ENCODE measurements at regions not wholly inside any gene's neighbourhood (a gene's known extent, or its start where the extent isn't known, plus 50 kb on each side); places are given as distances from the start of the nearest gene placed in this dataset.
"Not testable (repeated sequence)": the region's sequence is repeated elsewhere in the genome, so short reads cannot be mapped to it uniquely, and the experiment has no call there.

DNA sequence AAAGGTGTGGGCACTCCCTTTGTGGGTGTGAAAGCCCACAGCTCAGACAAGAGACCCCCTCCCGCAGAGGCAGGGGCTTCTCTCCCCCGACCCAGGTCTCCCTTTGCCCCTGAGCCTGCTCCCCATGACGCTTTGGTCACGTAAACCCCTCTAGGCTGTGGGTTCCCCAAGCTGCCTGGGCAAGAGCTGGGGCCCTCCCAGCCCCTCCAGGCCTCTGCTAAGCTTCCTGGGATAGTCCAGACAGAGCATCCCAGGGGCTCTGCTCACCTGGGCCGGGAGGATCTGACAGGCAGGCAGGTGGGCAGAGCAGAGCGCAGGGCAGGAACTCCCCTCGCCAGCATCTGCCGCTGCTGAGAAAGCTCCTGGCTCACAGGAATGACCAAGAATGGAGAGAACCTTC is 177.3 kb downstream of the BANP start:
- Histone ChIP-seq H3K4me3 (ENCODE audit: low read depth in 1 of 2, low read length in 2 of 2) (no peak overlapping the region), H3K4me1 (ENCODE audit: insufficient read depth, low read length) (no peaks in the 10 kb centered on the region), H3K27ac (ENCODE audit: low read depth, low read length) (no peak overlapping the region), H3K9me3 (ENCODE audit: low read length) (no peaks in the 10 kb centered on the region), H3K36me3 (ENCODE audit: insufficient read depth, low read length) (no peaks in the 10 kb centered on the region), H3K9ac (ENCODE audit: low read length) (no peak overlapping the region), H3K27me3 (ENCODE audit: control insufficient read depth in 1 of 2, insufficient read depth in 2 of 2, low read length in 2 of 2) (peaks cover 0 to 6% of the 10 kb centered on the region in 2 donors)

DNA sequence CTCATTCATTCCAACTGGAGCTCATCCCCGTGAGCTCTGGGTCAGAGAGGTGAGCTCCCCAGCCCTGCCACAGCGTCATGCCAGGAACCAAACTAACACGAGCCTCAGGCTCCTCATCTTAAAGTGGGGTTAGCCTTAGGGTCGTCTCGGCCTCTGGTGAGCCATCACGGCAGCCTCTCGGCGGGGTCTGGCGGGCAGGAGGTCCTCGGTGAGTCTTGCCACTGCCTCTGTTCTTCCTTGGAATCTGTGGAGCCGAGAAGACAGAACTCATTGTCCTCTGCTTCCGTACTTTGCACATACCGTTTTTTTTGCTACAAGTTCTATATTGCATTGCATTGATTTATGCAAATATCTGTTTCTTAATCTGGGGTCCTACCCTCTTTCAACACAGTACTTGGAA is 177.9 kb downstream of the BANP start:
- not testable (repeated sequence) for H3K4me1 ChIP-seq (ENCODE audit: insufficient read depth, low read length); H3K36me3 ChIP-seq (ENCODE audit: insufficient read depth, low read length); H3K4me3 ChIP-seq (ENCODE audit: low read depth in 1 of 2, low read length in 2 of 2); H3K27ac ChIP-seq (ENCODE audit: low read depth, low read length); H3K9me3 ChIP-seq (ENCODE audit: low read length); H3K27me3 ChIP-seq (ENCODE audit: control insufficient read depth in 1 of 2, insufficient read depth in 2 of 2, low read length in 2 of 2); H3K9ac ChIP-seq (ENCODE audit: low read length)

- peaks cover 0 to 6% of the 10 kb centered on the region in 2 donors for H3K27me3 ChIP-seq (ENCODE audit: control insufficient read depth in 1 of 2, insufficient read depth in 2 of 2, low read length in 2 of 2)
Measured at GRCh38 chr16:88130016-88130415, 178.8 kb downstream of the BANP start.

DNA sequence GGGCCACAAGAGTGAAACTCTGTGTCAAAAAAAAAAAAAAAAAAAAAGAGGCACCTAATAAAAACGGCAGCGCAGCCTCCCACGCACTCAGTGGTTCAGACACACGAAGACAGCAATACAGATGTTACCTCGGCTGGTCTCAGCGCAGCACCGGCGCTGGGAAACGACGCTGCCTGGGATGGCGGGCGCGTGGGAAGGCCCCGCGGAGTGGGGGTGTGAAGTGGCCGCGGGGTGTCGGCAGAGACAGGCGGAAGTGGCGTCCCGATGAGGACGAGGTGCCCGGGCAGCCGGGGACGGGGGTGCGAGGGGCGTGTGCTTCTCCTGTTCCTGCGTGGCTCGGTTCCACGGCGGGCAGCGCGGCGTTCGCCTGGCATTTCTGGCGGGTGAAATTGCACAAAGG is 179.4 kb downstream of the BANP start:
- Histone ChIP-seq H3K9ac (ENCODE audit: low read length) (no peak overlapping the region), H3K36me3 (ENCODE audit: insufficient read depth, low read length) (no peaks in the 10 kb centered on the region), H3K27ac (ENCODE audit: low read depth, low read length) (no peak overlapping the region), H3K4me3 (ENCODE audit: low read depth in 1 of 2, low read length in 2 of 2) (no peak overlapping the region), H3K9me3 (ENCODE audit: low read length) (no peaks in the 10 kb centered on the region), H3K4me1 (ENCODE audit: insufficient read depth, low read length) (no peaks in the 10 kb centered on the region), H3K27me3 (ENCODE audit: control insufficient read depth in 1 of 2, insufficient read depth in 2 of 2, low read length in 2 of 2) (peaks cover 0 to 6% of the 10 kb centered on the region in 2 donors)

More at GRCh38 chr16:88130016-88130415, 178.8 kb downstream of the BANP start:
- Histone ChIP-seq H3K36me3 (ENCODE audit: insufficient read depth, low read length) (no peaks in the 10 kb centered on the region), H3K4me3 (ENCODE audit: low read depth in 1 of 2, low read length in 2 of 2) (no peak overlapping the region), H3K4me1 (ENCODE audit: insufficient read depth, low read length) (no peaks in the 10 kb centered on the region), H3K27ac (ENCODE audit: low read depth, low read length) (no peak overlapping the region), H3K9ac (ENCODE audit: low read length) (no peak overlapping the region), H3K9me3 (ENCODE audit: low read length) (no peaks in the 10 kb centered on the region)

DNA sequence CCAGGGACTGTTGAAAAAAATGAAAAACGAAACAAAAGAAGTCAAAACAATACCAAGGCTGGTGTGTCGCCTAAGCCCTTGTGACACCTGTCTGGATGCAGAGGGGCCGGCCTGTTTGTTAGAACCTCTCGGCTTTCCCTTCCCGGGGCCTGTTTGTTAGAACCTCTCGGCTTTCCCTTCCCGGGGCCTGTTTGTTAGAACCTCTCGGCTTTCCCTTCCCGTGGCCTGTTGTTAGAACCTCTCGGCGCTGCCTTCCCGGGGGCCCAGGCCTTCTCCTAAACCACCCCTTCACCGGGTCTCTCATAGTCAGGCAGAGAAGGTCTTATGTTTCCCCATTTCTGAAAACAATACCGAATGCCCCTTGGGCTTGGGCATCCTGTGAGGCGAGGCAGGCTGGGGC is 180.0 kb downstream of the BANP start:
- Histone ChIP-seq H3K27ac (ENCODE audit: low read depth, low read length) (no peak overlapping the region), H3K4me1 (ENCODE audit: insufficient read depth, low read length) (no peaks in the 10 kb centered on the region), H3K27me3 (ENCODE audit: control insufficient read depth in 1 of 2, insufficient read depth in 2 of 2, low read length in 2 of 2) (peaks cover 0 to 6% of the 10 kb centered on the region in 2 donors), H3K9ac (ENCODE audit: low read length) (no peak overlapping the region), H3K9me3 (ENCODE audit: low read length) (no peaks in the 10 kb centered on the region), H3K4me3 (ENCODE audit: low read depth in 1 of 2, low read length in 2 of 2) (no peak overlapping the region), H3K36me3 (ENCODE audit: insufficient read depth, low read length) (no peaks in the 10 kb centered on the region)

DNA sequence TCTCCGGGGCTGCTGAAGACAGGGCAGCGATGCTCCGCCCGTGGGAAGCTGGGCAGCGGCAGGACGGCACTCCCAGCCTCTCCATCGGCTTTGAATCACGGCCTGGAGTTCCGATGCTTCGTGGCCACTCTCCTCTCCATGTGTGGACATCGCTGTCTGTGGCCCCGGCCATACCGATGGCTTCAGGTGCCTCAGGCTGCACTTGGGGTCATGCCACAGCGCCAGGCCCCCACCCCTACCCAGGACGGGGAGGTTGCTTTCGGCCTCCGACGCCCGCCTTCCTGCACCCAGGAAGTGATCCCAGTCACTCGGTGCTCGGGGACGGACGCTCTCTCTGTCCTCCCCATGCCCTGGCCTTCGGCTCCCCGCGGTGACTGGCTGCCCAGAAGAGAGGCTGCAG is 180.7 kb downstream of the BANP start:
- no peaks in the 10 kb centered on the region for H3K9me3 ChIP-seq (ENCODE audit: low read length)
- no peaks in the 10 kb centered on the region for H3K36me3 ChIP-seq (ENCODE audit: insufficient read depth, low read length)
- peaks cover 0 to 6% of the 10 kb centered on the region in 2 donors for H3K27me3 ChIP-seq (ENCODE audit: control insufficient read depth in 1 of 2, insufficient read depth in 2 of 2, low read length in 2 of 2)
- H3K4me1 ChIP-seq (ENCODE audit: insufficient read depth, low read length), result no peaks in the 10 kb centered on the region
- H3K9ac ChIP-seq (ENCODE audit: low read length), result no peak overlapping the region
- H3K4me3 ChIP-seq (ENCODE audit: low read depth in 1 of 2, low read length in 2 of 2), result no peak overlapping the region
- no peak overlapping the region for H3K27ac ChIP-seq (ENCODE audit: low read depth, low read length)

DNA sequence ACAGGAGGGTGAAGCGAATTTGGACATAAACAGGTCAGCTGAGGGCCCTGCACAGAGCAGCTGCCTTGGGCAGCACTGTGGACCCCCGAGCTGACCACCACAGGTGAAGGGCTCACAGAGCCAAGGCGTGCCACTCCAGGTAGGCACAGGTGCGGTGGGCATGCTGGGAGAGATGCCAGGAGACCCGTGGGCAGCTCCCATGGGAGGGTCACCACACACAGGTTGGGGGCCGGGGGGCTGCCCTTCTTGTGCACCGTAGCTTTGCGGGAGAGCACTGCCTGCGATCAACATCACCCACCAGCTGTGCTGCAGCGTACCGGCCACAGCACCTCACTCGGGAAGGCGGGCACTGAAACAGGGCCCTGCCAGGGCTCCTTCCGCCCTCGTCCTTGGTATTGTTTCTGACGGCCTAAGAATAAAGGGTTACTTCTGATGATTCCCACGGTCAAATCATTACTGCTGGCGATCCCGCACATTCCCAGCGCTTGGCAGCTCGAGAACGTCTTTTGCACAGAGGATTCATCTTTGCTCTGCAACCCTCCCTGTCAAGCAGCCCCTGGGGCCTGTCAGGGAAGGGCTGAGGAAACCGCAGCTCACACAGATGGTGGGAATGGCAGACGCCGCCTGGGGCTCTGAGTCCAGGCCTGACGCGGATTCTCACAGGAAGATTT is 181.7 kb downstream of the BANP start:
- no peak overlapping the region for H3K9ac ChIP-seq (ENCODE audit: low read length)
- no peaks in the 10 kb centered on the region for H3K9me3 ChIP-seq (ENCODE audit: low read length)
- no peaks in the 10 kb centered on the region for H3K4me1 ChIP-seq (ENCODE audit: insufficient read depth, low read length)
- no peak overlapping the region for H3K27ac ChIP-seq (ENCODE audit: low read depth, low read length)
- no peaks in the 10 kb centered on the region for H3K36me3 ChIP-seq (ENCODE audit: insufficient read depth, low read length)
- no peak overlapping the region for H3K4me3 ChIP-seq (ENCODE audit: low read depth in 1 of 2, low read length in 2 of 2)
- H3K27me3 ChIP-seq (ENCODE audit: control insufficient read depth in 1 of 2, insufficient read depth in 2 of 2, low read length in 2 of 2), result peaks cover 0 to 6% of the 10 kb centered on the region in 2 donors

DNA sequence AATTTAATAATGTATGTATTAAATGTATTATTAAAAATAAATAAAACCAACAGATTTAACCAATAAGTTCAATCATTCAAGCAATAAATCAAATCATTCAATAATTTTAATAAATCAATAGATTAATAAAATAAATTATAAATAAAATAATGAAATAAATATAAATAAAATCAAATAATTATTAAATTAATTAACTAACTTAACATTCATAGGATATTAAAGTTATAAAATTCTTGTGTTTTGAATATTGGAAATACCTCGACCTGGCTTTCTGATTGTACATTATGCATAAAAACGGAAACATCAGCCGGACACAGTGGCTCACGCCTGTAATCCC is 182.2 kb downstream of the BANP start:
- H3K36me3 ChIP-seq (ENCODE audit: insufficient read depth, low read length), result no peaks in the 10 kb centered on the region
- H3K9ac ChIP-seq (ENCODE audit: low read length), result no peak overlapping the region
- no peak overlapping the region for H3K4me3 ChIP-seq (ENCODE audit: low read depth in 1 of 2, low read length in 2 of 2)
- no peak overlapping the region for H3K27ac ChIP-seq (ENCODE audit: low read depth, low read length)
- no peaks in the 10 kb centered on the region for H3K9me3 ChIP-seq (ENCODE audit: low read length)
- H3K4me1 ChIP-seq (ENCODE audit: insufficient read depth, low read length), result no peaks in the 10 kb centered on the region
- peaks cover 0 to 6% of the 10 kb centered on the region in 2 donors for H3K27me3 ChIP-seq (ENCODE audit: control insufficient read depth in 1 of 2, insufficient read depth in 2 of 2, low read length in 2 of 2)

GRCh38 chr16:88134172-88134898 is 183.1 kb downstream of the BANP start:
- not testable (repeated sequence) for H3K27ac ChIP-seq (ENCODE audit: low read depth, low read length); H3K9me3 ChIP-seq (ENCODE audit: low read length); H3K4me3 ChIP-seq (ENCODE audit: low read depth in 1 of 2, low read length in 2 of 2); H3K4me1 ChIP-seq (ENCODE audit: insufficient read depth, low read length); H3K36me3 ChIP-seq (ENCODE audit: insufficient read depth, low read length); H3K27me3 ChIP-seq (ENCODE audit: control insufficient read depth in 1 of 2, insufficient read depth in 2 of 2, low read length in 2 of 2); H3K9ac ChIP-seq (ENCODE audit: low read length)

DNA sequence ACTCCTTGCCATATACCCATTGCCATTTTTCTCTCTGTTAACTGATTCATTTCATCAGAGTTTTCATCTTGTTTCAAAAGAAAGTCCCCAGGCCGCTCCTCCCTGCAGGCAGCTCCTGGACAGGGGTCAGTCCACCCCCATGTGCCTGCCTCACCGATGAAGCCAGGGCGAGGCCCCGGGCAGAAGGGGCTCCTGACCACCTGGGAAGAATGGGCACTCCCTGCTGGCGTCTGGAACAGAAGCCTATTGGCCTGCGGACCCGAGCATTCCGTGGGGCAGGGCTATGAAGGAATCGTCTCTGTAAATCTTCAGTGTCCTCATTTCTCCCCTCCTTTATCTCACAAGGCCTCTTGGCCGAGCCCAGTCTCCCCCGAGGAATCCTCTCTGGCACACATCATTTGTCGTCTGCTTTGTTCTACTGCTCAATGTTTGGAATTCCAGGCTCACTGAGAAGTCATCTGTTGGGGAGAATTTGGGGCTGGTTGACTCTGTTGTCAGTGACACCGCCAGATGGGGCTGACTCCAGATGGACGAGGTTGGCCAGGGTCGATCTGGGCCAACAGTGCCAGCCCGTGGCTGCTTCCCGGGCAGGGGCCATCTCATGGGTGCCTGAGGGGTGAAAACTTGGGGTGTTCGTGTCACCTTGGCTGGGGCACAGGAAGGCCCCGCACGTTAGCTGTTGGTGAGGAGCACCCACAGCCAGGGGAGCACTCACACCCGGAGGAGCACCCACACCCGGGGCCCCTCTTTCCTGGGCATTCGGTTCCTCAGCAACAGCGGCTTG is 183.9 kb downstream of the BANP start:
- H3K4me1 ChIP-seq (ENCODE audit: insufficient read depth, low read length); H3K36me3 ChIP-seq (ENCODE audit: insufficient read depth, low read length); H3K9me3 ChIP-seq (ENCODE audit: low read length); H3K4me3 ChIP-seq (ENCODE audit: low read depth in 1 of 2, low read length in 2 of 2); H3K9ac ChIP-seq (ENCODE audit: low read length); H3K27ac ChIP-seq (ENCODE audit: low read depth, low read length); H3K27me3 ChIP-seq (ENCODE audit: control insufficient read depth in 1 of 2, insufficient read depth in 2 of 2, low read length in 2 of 2): not testable (repeated sequence)

- not testable (repeated sequence) for H3K9me3 ChIP-seq (ENCODE audit: low read length); H3K27ac ChIP-seq (ENCODE audit: low read depth, low read length); H3K9ac ChIP-seq (ENCODE audit: low read length); H3K4me3 ChIP-seq (ENCODE audit: low read depth in 1 of 2, low read length in 2 of 2); H3K4me1 ChIP-seq (ENCODE audit: insufficient read depth, low read length); H3K27me3 ChIP-seq (ENCODE audit: control insufficient read depth in 1 of 2, insufficient read depth in 2 of 2, low read length in 2 of 2); H3K36me3 ChIP-seq (ENCODE audit: insufficient read depth, low read length)
Measured at GRCh38 chr16:88136211-88136713, 185.0 kb downstream of the BANP start.

All from muscle layer of colon (tissue), 2 donors.